WI38 (cell line): ENCODE measurements at regions not wholly inside any gene's neighbourhood (a gene's known extent, or its start where the extent isn't known, plus 50 kb on each side); places are given as distances from the start of the nearest gene placed in this dataset.

Source experiments
- H3K4me3 ChIP-seq: 2 replicates; pipeline ENCODE4 v1.5.1; 2011; ENCODE audit warnings: low read depth, mild to moderate bottlenecking, control low read depth, low read length
- CTCF ChIP-seq: IDR thresholded peaks from 2 replicates; pipeline ENCODE4 v1.5.1; 2012; ENCODE audit warnings: low read depth, mild to moderate bottlenecking, control low read depth, low read length

GRCh38 chr18:53799134-53799533 lies 425.3 kb downstream of the MBD2 start:
- no peak overlapping the region for H3K4me3 ChIP-seq
- TF ChIP-seq CTCF, result no peak

GRCh38 chr18:53798516-53798915 lies 426.0 kb downstream of the MBD2 start:
- H3K4me3 ChIP-seq, result no peak overlapping the region
- TF ChIP-seq CTCF, result no peak

- no peak overlapping the region for H3K4me3 ChIP-seq
- TF ChIP-seq CTCF, result no peak
Observed at GRCh38 chr18:53797998-53798495, 426.4 kb downstream of the MBD2 start.

DNA sequence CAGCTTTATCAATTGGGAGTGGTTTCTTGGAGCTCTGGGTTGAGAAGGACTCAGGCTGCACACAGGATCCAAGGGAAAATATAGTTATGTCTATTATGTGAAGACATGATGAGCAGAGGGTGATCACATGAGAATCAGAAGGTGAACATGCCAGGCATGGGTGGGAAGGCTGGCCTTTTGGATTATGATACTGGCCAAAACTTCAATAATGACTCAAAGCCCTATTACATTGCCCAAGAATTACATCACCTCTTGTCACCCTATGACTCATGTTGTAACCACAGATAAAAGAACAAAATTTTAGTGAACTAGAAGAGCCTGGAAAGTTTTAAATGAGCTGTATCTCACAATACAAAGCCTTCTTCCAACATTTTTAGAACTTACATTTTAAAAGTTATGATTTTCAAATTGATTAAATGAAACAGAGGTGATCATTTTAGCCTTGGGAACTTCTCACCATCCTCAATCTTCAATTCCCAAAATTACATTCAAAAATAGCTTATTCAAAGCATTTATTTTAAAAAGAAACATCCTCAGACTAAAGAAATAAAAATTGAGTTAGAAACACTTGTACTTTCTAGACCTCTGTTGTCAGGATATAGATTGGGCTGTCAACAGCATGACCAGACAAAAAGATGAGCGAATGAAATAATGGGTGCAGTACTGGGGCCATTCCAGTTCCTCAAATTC lies 428.3 kb downstream of the MBD2 start:
- no peak for TF ChIP-seq CTCF
- H3K4me3 ChIP-seq, result no peak overlapping the region

- no peak for TF ChIP-seq CTCF
- no peak overlapping the region for H3K4me3 ChIP-seq
Observed at GRCh38 chr18:53795610-53796009, 428.9 kb downstream of the MBD2 start.

DNA sequence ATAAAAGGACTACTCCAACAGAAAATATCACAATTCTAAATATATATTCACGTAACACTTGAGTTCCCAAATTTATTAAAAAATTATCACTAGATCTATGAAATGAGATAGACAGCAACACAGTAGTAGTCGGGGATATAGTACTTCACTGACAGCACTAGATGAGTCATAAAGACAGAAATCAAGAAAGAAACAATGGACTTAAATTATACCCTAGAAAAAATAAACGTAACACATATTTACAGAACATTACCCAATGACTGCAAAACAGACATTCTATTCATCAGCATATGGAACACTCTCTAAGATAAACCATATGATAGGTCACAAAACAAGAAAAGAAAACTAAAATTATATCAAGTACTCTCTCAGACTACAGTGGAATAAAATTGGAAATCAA lies 429.4 kb downstream of the MBD2 start:
- H3K4me3 ChIP-seq, result no peak overlapping the region
- TF ChIP-seq CTCF, result no peak

GRCh38 chr18:53792762-53793161 lies 431.7 kb downstream of the MBD2 start:
- no peak for TF ChIP-seq CTCF
- no peak overlapping the region for H3K4me3 ChIP-seq
